ENCODE measurements at regions not wholly inside any gene's neighbourhood (a gene's known extent, or its start where the extent isn't known, plus 50 kb on each side); places are given as distances from the start of the nearest gene placed in this dataset.

DNA sequence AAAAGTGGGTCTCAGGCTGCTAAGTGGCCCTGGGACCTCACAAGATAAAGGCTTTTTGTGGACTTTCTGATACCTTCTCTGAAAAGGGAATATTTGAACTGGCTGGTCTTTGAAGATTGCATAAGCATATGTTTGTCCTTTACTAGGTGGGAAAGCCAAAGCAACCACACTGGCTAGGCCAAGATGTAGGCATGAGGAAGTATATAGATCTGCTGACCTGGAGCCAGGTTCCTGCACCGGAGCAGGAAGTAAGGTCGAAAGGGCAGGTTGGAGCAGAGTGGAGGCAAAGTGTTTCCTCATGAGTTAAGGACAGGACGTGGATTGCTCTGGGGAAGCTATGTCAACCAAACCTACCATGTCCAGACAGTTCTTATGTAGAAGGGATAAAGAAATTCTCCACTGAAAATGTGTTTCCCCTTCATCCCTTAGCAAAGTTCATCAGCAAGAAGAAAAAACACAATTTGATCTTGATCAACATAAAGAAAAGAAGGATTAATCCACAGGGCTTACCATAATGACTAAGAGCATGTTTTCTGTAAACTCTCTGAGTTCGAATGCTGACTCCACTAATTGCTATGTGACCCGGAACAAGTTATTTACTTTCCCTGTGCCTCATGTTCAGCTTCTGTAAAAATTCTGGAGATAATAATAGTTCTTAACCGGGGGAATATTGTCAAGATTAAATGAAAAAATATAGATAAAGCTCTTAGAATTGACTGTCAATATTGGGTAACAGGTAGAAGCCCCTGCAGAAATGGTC lies 156.1 kb upstream of the SRD5A2 start (continued):
- no peak for TF ChIP-seq WRNIP1 (IDR thresholded peaks at IDR 0.05; ENCODE audit: borderline replicate concordance, low read depth, low read length)
- TF ChIP-seq ZNF622 (IDR thresholded peaks at IDR 0.05): no peak
- TF ChIP-seq PAX8 (IDR thresholded peaks at IDR 0.05): no peak
- TF ChIP-seq SREBF1 (IDR thresholded peaks at IDR 0.05; ENCODE audit: low read length): no peak
- TF ChIP-seq NFXL1 (IDR thresholded peaks at IDR 0.05; ENCODE audit: borderline replicate concordance): no peak
- TF ChIP-seq, protein P1, sequence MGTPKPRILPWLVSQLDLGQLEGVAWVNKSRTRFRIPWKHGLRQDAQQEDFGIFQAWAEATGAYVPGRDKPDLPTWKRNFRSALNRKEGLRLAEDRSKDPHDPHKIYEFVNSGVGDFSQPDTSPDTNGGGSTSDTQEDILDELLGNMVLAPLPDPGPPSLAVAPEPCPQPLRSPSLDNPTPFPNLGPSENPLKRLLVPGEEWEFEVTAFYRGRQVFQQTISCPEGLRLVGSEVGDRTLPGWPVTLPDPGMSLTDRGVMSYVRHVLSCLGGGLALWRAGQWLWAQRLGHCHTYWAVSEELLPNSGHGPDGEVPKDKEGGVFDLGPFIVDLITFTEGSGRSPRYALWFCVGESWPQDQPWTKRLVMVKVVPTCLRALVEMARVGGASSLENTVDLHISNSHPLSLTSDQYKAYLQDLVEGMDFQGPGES (IDR thresholded peaks at IDR 0.05): no peak
- TF ChIP-seq, protein P2, sequence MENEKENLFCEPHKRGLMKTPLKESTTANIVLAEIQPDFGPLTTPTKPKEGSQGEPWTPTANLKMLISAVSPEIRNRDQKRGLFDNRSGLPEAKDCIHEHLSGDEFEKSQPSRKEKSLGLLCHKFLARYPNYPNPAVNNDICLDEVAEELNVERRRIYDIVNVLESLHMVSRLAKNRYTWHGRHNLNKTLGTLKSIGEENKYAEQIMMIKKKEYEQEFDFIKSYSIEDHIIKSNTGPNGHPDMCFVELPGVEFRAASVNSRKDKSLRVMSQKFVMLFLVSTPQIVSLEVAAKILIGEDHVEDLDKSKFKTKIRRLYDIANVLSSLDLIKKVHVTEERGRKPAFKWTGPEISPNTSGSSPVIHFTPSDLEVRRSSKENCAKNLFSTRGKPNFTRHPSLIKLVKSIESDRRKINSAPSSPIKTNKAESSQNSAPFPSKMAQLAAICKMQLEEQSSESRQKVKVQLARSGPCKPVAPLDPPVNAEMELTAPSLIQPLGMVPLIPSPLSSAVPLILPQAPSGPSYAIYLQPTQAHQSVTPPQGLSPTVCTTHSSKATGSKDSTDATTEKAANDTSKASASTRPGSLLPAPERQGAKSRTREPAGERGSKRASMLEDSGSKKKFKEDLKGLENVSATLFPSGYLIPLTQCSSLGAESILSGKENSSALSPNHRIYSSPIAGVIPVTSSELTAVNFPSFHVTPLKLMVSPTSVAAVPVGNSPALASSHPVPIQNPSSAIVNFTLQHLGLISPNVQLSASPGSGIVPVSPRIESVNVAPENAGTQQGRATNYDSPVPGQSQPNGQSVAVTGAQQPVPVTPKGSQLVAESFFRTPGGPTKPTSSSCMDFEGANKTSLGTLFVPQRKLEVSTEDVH (IDR thresholded peaks at IDR 0.05; ENCODE audit: low read depth, partially characterized antibody): no peak

DNA sequence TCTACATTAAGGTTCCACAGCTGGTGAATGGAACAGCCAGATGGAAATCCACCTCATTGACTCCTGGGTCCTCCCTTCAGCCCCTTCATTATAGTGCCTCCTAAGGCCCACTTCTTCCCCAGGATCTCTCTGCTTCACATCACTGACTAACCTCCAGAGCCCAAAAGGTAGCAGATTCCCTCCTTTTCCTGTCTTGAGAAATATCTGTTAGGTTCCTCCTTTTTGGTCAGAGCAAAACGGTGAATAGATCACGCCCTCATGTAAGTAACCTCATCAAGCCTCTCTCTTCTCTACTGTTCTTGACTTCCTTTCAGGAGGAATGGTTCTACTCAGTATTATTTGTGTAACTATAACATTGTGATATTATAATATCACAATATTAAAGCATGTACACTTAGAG lies 155.0 kb upstream of the SRD5A2 start:
- Histone ChIP-seq H3K4me3 (no peak overlapping the region), H3K27me3 (replicated peaks in 1 of 2; ENCODE audit: control insufficient read depth in 2 of 2, insufficient read depth in 2 of 2, low read length in 1 of 2) (no peaks in the 10 kb centered on the region; a peak in 1 of 4 replicates), H3K4me2 (ENCODE audit: control insufficient read depth, insufficient read depth) (no peak overlapping the region), H3K36me3 (ENCODE audit: control insufficient read depth in 2 of 2, insufficient read depth in 2 of 2, low read length in 1 of 2) (no peaks in the 10 kb centered on the region), H3K9me3 (replicated peaks; ENCODE audit: control insufficient read depth, insufficient read depth, low read length) (no peaks in the 10 kb centered on the region), H4K20me1 (ENCODE audit: control insufficient read depth, insufficient read depth) (no peaks in the 10 kb centered on the region), H3K79me2 (ENCODE audit: control insufficient read depth, insufficient read depth, low read length) (no peaks in the 10 kb centered on the region), H3K4me1 (ENCODE audit: control insufficient read depth, insufficient read depth, low read length) (no peaks in the 10 kb centered on the region), H3K9ac (ENCODE audit: control insufficient read depth, insufficient read depth, low read length) (no peak overlapping the region), H2AFZ (ENCODE audit: control insufficient read depth, low read depth, low read length) (no peak overlapping the region), H3K27ac (ENCODE audit: control insufficient read depth, insufficient read depth) (no peak overlapping the region)
- POLR2A ChIA-PET: no interaction called here
- in situ Hi-C loops (cut with MboI): no loop called here
- intact Hi-C loops (cut with micrococcal nuclease; ENCODE audit: unreplicated experiment): no loop called here
- SMC1A ChIA-PET (ENCODE audit: uncharacterized antibody, unreplicated experiment): interaction anchor here (0.6 to 1.3 kb wide), 2 partner anchors 30 to 151 kb away, joined by 3 read pairs; no protein-coding TSS in a partner anchor
- WGBS (ENCODE audit: insufficient coverage, insufficient replicate concordance, low lambda C conversion rate, missing lambda C conversion rate): 23% methylated on average over 2 of the region's 2 CpGs
- DNase-seq (ENCODE audit: low read depth, low spot score) (no peak), ATAC-seq (no peak), FAIRE-seq (no peak)
- RAD21 ChIA-PET (ENCODE audit: unreplicated experiment): no interaction called here
- CTCF ChIA-PET: no interaction called here
- BruUV-seq (replicated peaks): no TSS peak
- TF ChIP-seq MXI1 (IDR thresholded peaks at IDR 0.05; ENCODE audit: low read depth, low read length) (no peak), NFYB (IDR thresholded peaks at IDR 0.05; ENCODE audit: insufficient read depth, low read depth, low read length) (no peak), EGR1 (IDR thresholded peaks at IDR 0.05; ENCODE audit: borderline replicate concordance in 1 of 2, low read depth in 2 of 2, low read length in 2 of 2) (no peak), MLLT1 (IDR thresholded peaks at IDR 0.05) (no peak), TCF3 (IDR thresholded peaks at IDR 0.05; ENCODE audit: borderline replicate concordance, insufficient read depth, low read depth, low read length) (no peak), CREB1 (IDR thresholded peaks at IDR 0.05; ENCODE audit: low read depth) (no peak), MEF2A (IDR thresholded peaks at IDR 0.05; ENCODE audit: insufficient read depth, low read depth, low read length) (no peak), JUND (IDR thresholded peaks at IDR 0.05; ENCODE audit: low read depth, low read length) (no peak), BHLHE40 (IDR thresholded peaks at IDR 0.05; ENCODE audit: borderline replicate concordance in 1 of 2, low read depth in 2 of 2, low read length in 1 of 2) (no peak), FOXK2 (IDR thresholded peaks at IDR 0.05) (no peak), YBX1 (IDR thresholded peaks at IDR 0.05) (no peak), SRF (IDR thresholded peaks at IDR 0.05; ENCODE audit: low read depth in 2 of 2, low read length in 2 of 2) (no peak)

Data from GM12878 (cell line).